HEK293 (cell line): ENCODE measurements at regions not wholly inside any gene's neighbourhood (a gene's known extent, or its start where the extent isn't known, plus 50 kb on each side); places are given as distances from the start of the nearest gene placed in this dataset.

Experiments
- CTCF ChIA-PET: fragments of 350-600 bp; formaldehyde crosslinking; extraction: SDS; loops from one replicate; lab custom pipeline; 2021; ENCODE audit warnings: antibody characterized with exemption; lab: Yijun Ruan, JAX
- POLR2A ChIA-PET: fragments of 300-600 bp; formaldehyde crosslinking; extraction: SDS; loops from one replicate; lab custom pipeline; 2020; ENCODE audit warnings: antibody characterized with exemption, inconsistent platforms; lab: Yijun Ruan, JAX
- H3K27ac ChIP-seq: fragments of 200-500 bp; sonication (Bioruptor generic); 2 replicates; pipeline ENCODE4 v1.5.1; 2014; ENCODE audit warnings: low read depth, low read length, control low read depth, inconsistent platforms; ENCODE audit errors: extremely low read depth
- H3K36me3 ChIP-seq, 2 experiments: fragments of 200-500 bp in 1 of 2; sonication (Bioruptor generic) in 1 of 2; 1 replicate in 1 of 2; 2 replicates in 1 of 2; pipeline ENCODE4 v1.5.1; 2014 to 2017; ENCODE audit warnings: inconsistent platforms in 2 of 2, low read length in 2 of 2; ENCODE audit not compliant: control insufficient read depth in 2 of 2, insufficient read depth in 1 of 2
- H3K4me1 ChIP-seq: fragments of 200-500 bp; sonication (Bioruptor generic); 2 replicates; pipeline ENCODE4 v1.5.1; 2014; ENCODE audit warnings: mild to moderate bottlenecking, low read length, inconsistent platforms; ENCODE audit not compliant: control insufficient read depth, insufficient read depth
- H3K4me3 ChIP-seq: 2 replicates; pipeline ENCODE4 v1.5.1; 2011; ENCODE audit warnings: low read depth, mild to moderate bottlenecking, control low read depth, low read length, moderate library complexity
- H3K9me3 ChIP-seq: fragments of 200-500 bp; sonication (Bioruptor generic); 2 replicates; pipeline ENCODE4 v1.5.1; 2014; ENCODE audit warnings: low read depth, low read length, inconsistent platforms; ENCODE audit not compliant: control insufficient read depth, insufficient read depth
- EGR2 ChIP-seq: fragments of 450-650 bp; formaldehyde crosslinking; IDR thresholded peaks from 2 replicates; pipeline ENCODE4 v1.5.1; 2016; ENCODE audit warnings: low read depth, missing biosample characterization, missing genetic modification characterization
- GLIS1 ChIP-seq: fragments of 450-650 bp; formaldehyde crosslinking; IDR thresholded peaks from 2 replicates; pipeline ENCODE4 v1.5.1; 2016; ENCODE audit warnings: missing biosample characterization, missing genetic modification characterization
- KLF7 ChIP-seq: fragments of 450-650 bp; formaldehyde crosslinking; IDR thresholded peaks from 2 replicates; pipeline ENCODE4 v1.5.1; 2016; ENCODE audit warnings: missing biosample characterization, missing genetic modification characterization, borderline replicate concordance
- OVOL3 ChIP-seq: fragments of 450-650 bp; formaldehyde crosslinking; IDR thresholded peaks from 2 replicates; pipeline ENCODE4 v1.5.1; 2016; ENCODE audit warnings: missing biosample characterization, missing genetic modification characterization
- PRDM1 ChIP-seq: fragments of 450-650 bp; formaldehyde crosslinking; IDR thresholded peaks from 2 replicates; pipeline ENCODE4; 2016; ENCODE audit warnings: missing biosample characterization, missing genetic modification characterization
- SP7 ChIP-seq: fragments of 450-650 bp; formaldehyde crosslinking; IDR thresholded peaks from 2 replicates; pipeline ENCODE4 v1.5.1; 2016; ENCODE audit warnings: missing biosample characterization, missing genetic modification characterization
- ZBTB20 ChIP-seq: fragments of 450-650 bp; formaldehyde crosslinking; IDR thresholded peaks from 2 replicates; pipeline ENCODE4 v1.5.1; 2016; ENCODE audit warnings: missing biosample characterization, missing genetic modification characterization
- ZNF121 ChIP-seq: fragments of 450-650 bp; formaldehyde crosslinking; IDR thresholded peaks from 2 replicates; pipeline ENCODE4 v1.5.1; 2016; ENCODE audit warnings: missing biosample characterization, missing genetic modification characterization
- ZNF174 ChIP-seq: fragments of 450-650 bp; formaldehyde crosslinking; IDR thresholded peaks from 2 replicates; pipeline ENCODE4 v1.5.0; 2017; ENCODE audit warnings: missing biosample characterization, mild to moderate bottlenecking, missing genetic modification characterization
- ZNF19 ChIP-seq: fragments of 450-650 bp; formaldehyde crosslinking; IDR thresholded peaks from 2 replicates; pipeline ENCODE4; 2016; ENCODE audit warnings: missing biosample characterization, missing genetic modification characterization, low read depth
- ZNF23 ChIP-seq: fragments of 450-650 bp; formaldehyde crosslinking; IDR thresholded peaks from 2 replicates; pipeline ENCODE4 v1.5.1; 2016; ENCODE audit warnings: missing biosample characterization, missing genetic modification characterization, borderline replicate concordance
- ZNF24 ChIP-seq: fragments of 450-650 bp; formaldehyde crosslinking; IDR thresholded peaks from 2 replicates; pipeline ENCODE4 v1.5.1; 2016; ENCODE audit warnings: missing biosample characterization, missing genetic modification characterization
- ZNF302 ChIP-seq: fragments of 450-650 bp; formaldehyde crosslinking; IDR thresholded peaks from 2 replicates; pipeline ENCODE4 v1.5.1; 2016; ENCODE audit warnings: missing biosample characterization, missing genetic modification characterization, low read depth
- ZNF341 ChIP-seq: fragments of 450-650 bp; formaldehyde crosslinking; IDR thresholded peaks from 2 replicates; pipeline ENCODE4; 2016; ENCODE audit warnings: low read depth, missing biosample characterization, missing genetic modification characterization
- ZNF394 ChIP-seq: fragments of 450-650 bp; formaldehyde crosslinking; IDR thresholded peaks from 2 replicates; pipeline ENCODE4 v1.5.1; 2016; ENCODE audit warnings: missing biosample characterization, missing genetic modification characterization, mild to moderate bottlenecking, moderate library complexity, borderline replicate concordance
- ZNF473 ChIP-seq: fragments of 450-650 bp; formaldehyde crosslinking; IDR thresholded peaks from 2 replicates; pipeline ENCODE4 v1.5.1; 2017; ENCODE audit warnings: missing biosample characterization, missing genetic modification characterization
- ZNF549 ChIP-seq: fragments of 450-650 bp; IDR thresholded peaks from 2 replicates; pipeline ENCODE4 v1.5.1; 2018; ENCODE audit warnings: missing biosample characterization, missing genetic modification characterization, mild to moderate bottlenecking, inconsistent platforms, moderate library complexity
- ZNF558 ChIP-seq: fragments of 450-650 bp; formaldehyde crosslinking; IDR thresholded peaks from 2 replicates; pipeline ENCODE4 v1.5.1; 2016; ENCODE audit warnings: missing biosample characterization, missing genetic modification characterization
- ZNF596 ChIP-seq: fragments of 450-650 bp; IDR thresholded peaks from 2 replicates; pipeline ENCODE4 v1.5.0; 2018; ENCODE audit warnings: missing biosample characterization, mild to moderate bottlenecking, missing genetic modification characterization, moderate library complexity
- ZNF623 ChIP-seq: fragments of 450-650 bp; formaldehyde crosslinking; IDR thresholded peaks from 2 replicates; pipeline ENCODE4 v1.5.1; 2016; ENCODE audit warnings: missing biosample characterization, missing genetic modification characterization
- ZNF785 ChIP-seq: fragments of 450-650 bp; formaldehyde crosslinking; IDR thresholded peaks from 2 replicates; pipeline ENCODE4 v1.5.1; 2016; ENCODE audit warnings: missing biosample characterization, missing genetic modification characterization
- TF ChIP-seq, protein P1 (sequence below): fragments of 450-650 bp; formaldehyde crosslinking; IDR thresholded peaks from 2 replicates; pipeline ENCODE4 v1.5.1; 2016; ENCODE audit warnings: missing biosample characterization, missing genetic modification characterization
- TF ChIP-seq, protein P2 (sequence below): fragments of 450-650 bp; formaldehyde crosslinking; IDR thresholded peaks from 2 replicates; pipeline ENCODE4 v1.5.1; 2016; ENCODE audit warnings: missing biosample characterization, missing genetic modification characterization, borderline replicate concordance
- TF ChIP-seq, protein P3 (sequence below): fragments of 450-650 bp; formaldehyde crosslinking; IDR thresholded peaks from 2 replicates; pipeline ENCODE4 v1.5.1; 2017; ENCODE audit warnings: missing biosample characterization, missing genetic modification characterization
- TF ChIP-seq, protein P4 (sequence below): fragments of 450-650 bp; formaldehyde crosslinking; IDR thresholded peaks from 2 replicates; pipeline ENCODE4 v1.5.1; 2016; ENCODE audit warnings: missing biosample characterization, missing genetic modification characterization

DNA sequence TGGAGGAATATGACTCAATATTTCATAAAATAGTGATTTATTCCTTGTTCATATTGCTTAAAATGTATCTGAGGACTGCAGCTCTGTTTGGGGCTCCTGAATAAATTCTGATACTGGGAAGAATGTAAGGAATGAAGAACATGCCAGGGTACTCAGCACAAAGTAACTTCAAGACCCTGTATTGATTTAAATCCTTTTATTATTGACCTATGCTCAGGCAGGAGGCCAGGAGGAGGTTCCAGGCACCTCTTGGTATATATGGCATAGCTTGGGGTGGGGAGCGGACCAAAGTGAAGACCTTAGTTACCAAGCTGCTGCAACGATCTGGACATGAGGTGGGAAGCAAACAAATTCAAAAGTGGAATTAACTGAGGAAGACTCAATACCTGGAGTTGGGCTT lies 142.8 kb upstream of the PEX5L start (continued):
- TF ChIP-seq ZNF23 (tag by site-specific recombination) (no peak), SP7 (tag by site-specific recombination) (no peak)
- TF ChIP-seq, protein P1, sequence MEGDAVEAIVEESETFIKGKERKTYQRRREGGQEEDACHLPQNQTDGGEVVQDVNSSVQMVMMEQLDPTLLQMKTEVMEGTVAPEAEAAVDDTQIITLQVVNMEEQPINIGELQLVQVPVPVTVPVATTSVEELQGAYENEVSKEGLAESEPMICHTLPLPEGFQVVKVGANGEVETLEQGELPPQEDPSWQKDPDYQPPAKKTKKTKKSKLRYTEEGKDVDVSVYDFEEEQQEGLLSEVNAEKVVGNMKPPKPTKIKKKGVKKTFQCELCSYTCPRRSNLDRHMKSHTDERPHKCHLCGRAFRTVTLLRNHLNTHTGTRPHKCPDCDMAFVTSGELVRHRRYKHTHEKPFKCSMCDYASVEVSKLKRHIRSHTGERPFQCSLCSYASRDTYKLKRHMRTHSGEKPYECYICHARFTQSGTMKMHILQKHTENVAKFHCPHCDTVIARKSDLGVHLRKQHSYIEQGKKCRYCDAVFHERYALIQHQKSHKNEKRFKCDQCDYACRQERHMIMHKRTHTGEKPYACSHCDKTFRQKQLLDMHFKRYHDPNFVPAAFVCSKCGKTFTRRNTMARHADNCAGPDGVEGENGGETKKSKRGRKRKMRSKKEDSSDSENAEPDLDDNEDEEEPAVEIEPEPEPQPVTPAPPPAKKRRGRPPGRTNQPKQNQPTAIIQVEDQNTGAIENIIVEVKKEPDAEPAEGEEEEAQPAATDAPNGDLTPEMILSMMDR, result no peak

DNA sequence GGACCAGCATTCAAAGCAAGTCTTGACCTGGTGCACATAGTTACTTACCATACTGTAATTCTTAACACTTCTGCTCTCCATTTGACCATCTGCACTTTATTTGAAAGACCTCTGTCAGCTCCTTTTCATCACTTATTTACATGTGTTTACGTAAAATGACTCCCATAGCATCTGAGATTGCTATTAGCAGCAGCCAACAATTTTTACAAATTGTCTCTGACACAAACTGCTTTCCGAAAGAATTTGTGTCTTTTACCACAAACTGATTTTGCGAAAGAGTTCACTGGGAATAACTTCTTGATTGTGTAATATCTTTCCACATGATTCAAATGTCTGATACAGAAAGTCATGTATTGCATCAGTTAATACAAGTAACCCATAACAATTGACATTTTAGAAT lies 144.1 kb upstream of the PEX5L start:
- CTCF ChIA-PET, result no interaction called here
- H3K4me1 ChIP-seq, result no peaks in the 10 kb centered on the region
- no peak overlapping the region for H3K4me3 ChIP-seq
- H3K36me3 ChIP-seq, result no peaks in the 10 kb centered on the region
- POLR2A ChIA-PET, result no interaction called here
- TF ChIP-seq GLIS1 (no peak), ZNF121 (tag by site-specific recombination) (no peak), ZNF394 (tag by site-specific recombination) (no peak), ZNF623 (tag by site-specific recombination) (no peak), ZNF473 (tag by site-specific recombination) (no peak), ZNF785 (tag by site-specific recombination) (no peak), ZNF19 (tag by site-specific recombination) (no peak), ZBTB20 (tag by site-specific recombination) (no peak), EGR2 (tag by site-specific recombination) (no peak), ZNF549 (no peak), ZNF558 (no peak), ZNF24 (tag by site-specific recombination) (no peak), PRDM1 (no peak), ZNF596 (tag by site-specific recombination) (no peak), KLF7 (tag by site-specific recombination) (no peak), ZNF174 (no peak)
- TF ChIP-seq, protein P2, sequence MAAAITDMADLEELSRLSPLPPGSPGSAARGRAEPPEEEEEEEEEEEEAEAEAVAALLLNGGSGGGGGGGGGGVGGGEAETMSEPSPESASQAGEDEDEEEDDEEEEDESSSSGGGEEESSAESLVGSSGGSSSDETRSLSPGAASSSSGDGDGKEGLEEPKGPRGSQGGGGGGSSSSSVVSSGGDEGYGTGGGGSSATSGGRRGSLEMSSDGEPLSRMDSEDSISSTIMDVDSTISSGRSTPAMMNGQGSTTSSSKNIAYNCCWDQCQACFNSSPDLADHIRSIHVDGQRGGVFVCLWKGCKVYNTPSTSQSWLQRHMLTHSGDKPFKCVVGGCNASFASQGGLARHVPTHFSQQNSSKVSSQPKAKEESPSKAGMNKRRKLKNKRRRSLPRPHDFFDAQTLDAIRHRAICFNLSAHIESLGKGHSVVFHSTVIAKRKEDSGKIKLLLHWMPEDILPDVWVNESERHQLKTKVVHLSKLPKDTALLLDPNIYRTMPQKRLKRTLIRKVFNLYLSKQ (tag by site-specific recombination), result no peak
- TF ChIP-seq, protein P3, sequence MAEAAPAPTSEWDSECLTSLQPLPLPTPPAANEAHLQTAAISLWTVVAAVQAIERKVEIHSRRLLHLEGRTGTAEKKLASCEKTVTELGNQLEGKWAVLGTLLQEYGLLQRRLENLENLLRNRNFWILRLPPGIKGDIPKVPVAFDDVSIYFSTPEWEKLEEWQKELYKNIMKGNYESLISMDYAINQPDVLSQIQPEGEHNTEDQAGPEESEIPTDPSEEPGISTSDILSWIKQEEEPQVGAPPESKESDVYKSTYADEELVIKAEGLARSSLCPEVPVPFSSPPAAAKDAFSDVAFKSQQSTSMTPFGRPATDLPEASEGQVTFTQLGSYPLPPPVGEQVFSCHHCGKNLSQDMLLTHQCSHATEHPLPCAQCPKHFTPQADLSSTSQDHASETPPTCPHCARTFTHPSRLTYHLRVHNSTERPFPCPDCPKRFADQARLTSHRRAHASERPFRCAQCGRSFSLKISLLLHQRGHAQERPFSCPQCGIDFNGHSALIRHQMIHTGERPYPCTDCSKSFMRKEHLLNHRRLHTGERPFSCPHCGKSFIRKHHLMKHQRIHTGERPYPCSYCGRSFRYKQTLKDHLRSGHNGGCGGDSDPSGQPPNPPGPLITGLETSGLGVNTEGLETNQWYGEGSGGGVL (tag by site-specific recombination), result no peak
- TF ChIP-seq, all 188 proteins: peak for 0
- Histone ChIP-seq H3K27ac (no peak overlapping the region), H3K9me3 (no peaks in the 10 kb centered on the region)

DNA sequence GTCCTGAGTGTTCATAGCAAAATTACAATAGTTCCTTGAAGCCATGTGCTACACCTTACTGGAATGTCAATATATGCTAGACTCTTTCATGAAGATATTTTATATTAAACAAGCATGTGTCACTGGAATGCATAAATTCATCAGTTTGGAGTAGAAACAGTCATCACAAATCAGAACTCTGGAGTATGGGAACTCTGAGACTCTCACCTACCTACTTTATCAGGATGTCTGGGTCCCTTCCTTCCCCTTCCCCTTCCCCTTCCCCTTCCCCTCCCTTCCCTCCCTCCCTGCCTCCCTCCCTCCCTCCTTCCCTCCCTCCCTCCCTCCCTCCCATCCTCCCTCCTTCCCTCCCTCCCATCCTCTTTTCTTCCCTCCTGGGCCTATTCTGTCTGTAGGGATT lies 144.7 kb upstream of the PEX5L start:
- Histone ChIP-seq H3K36me3 (no peaks in the 10 kb centered on the region), H3K4me1 (no peaks in the 10 kb centered on the region), H3K9me3 (no peaks in the 10 kb centered on the region), H3K27ac (no peak overlapping the region), H3K4me3 (no peak overlapping the region)
- TF ChIP-seq ZNF473 (tag by site-specific recombination) (no peak), ZNF302 (tag by site-specific recombination) (no peak), OVOL3 (tag by site-specific recombination) (no peak), ZNF341 (tag by site-specific recombination) (no peak)
- TF ChIP-seq, protein P4, sequence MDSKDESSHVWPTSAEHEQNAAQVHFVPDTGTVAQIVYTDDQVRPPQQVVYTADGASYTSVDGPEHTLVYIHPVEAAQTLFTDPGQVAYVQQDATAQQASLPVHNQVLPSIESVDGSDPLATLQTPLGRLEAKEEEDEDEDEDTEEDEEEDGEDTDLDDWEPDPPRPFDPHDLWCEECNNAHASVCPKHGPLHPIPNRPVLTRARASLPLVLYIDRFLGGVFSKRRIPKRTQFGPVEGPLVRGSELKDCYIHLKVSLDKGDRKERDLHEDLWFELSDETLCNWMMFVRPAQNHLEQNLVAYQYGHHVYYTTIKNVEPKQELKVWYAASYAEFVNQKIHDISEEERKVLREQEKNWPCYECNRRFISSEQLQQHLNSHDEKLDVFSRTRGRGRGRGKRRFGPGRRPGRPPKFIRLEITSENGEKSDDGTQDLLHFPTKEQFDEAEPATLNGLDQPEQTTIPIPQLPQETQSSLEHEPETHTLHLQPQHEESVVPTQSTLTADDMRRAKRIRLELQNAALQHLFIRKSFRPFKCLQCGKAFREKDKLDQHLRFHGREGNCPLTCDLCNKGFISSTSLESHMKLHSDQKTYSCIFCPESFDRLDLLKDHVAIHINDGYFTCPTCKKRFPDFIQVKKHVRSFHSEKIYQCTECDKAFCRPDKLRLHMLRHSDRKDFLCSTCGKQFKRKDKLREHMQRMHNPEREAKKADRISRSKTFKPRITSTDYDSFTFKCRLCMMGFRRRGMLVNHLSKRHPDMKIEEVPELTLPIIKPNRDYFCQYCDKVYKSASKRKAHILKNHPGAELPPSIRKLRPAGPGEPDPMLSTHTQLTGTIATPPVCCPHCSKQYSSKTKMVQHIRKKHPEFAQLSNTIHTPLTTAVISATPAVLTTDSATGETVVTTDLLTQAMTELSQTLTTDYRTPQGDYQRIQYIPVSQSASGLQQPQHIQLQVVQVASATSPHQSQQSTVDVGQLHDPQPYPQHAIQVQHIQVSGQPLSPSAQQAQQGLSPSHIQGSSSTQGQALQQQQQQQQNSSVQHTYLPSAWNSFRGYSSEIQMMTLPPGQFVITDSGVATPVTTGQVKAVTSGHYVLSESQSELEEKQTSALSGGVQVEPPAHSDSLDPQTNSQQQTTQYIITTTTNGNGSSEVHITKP (tag by site-specific recombination), result no peak
- POLR2A ChIA-PET, result no interaction called here
- CTCF ChIA-PET, result no interaction called here
